ENCODE measurements at regions not wholly inside any gene's neighbourhood (a gene's known extent, or its start where the extent isn't known, plus 50 kb on each side); places are given as distances from the start of the nearest gene placed in this dataset.

DNA sequence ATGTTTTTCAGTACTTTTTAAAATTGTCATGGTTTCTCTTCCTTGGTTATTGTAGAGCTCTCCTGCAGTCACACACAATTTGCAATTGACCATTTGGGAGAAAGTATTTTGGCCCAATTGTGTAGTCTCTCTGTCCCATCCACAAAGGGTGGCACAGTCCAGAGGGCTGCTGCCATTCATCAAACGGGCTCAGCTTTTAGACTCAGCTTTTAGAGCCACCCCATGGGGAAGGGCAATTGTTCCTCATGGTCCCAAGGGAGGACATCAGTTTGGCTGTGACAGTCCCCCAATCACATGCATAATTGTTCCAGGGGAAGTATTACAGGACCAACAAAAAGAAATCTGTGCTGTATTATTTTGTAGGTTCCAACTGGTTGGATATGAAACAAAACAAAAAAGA is 207.6 kb downstream of the ZNF462 start:
- Mint-ChIP-seq H3K27me3 (ENCODE audit: low read depth in 2 of 2) (no peaks in the 10 kb centered on the region), H3K4me3 (no peak overlapping the region), H3K9me3 (no peaks in the 10 kb centered on the region), H3K4me1 (no peaks in the 10 kb centered on the region), H3K27ac (no peak overlapping the region), H3K36me3 (no peaks in the 10 kb centered on the region)
- Histone ChIP-seq H3K9me3 (ENCODE audit: control insufficient read depth, insufficient read depth, low read length) (no peaks in the 10 kb centered on the region), H3K36me3 (ENCODE audit: control insufficient read depth, insufficient read depth, low read length) (no peaks in the 10 kb centered on the region), H3K27me3 (ENCODE audit: control insufficient read depth, insufficient read depth, low read length) (no peaks in the 10 kb centered on the region), H3K27ac (ENCODE audit: low read length) (no peak overlapping the region), H3K4me1 (ENCODE audit: control insufficient read depth, insufficient read depth, low read length) (no peaks in the 10 kb centered on the region), H3K4me3 (ENCODE audit: low read length) (no peak overlapping the region)
- ATAC-seq (no peak), DNase-seq (no peak)
- no peak for TF ChIP-seq CTCF (IDR thresholded peaks at IDR 0.05)
- 63% methylated on average over 1 of the region's 1 CpG for whole genome bisulfite sequencing (ENCODE audit: insufficient coverage)
- intact Hi-C loops (cut with micrococcal nuclease) = no loop called here

GRCh38 chr9:107078061-107078460 is 205.0 kb upstream of the RAD23B start:
- WGBS (ENCODE audit: insufficient coverage) = 100% methylated on average over 1 of the region's 1 CpG
- ATAC-seq (peak in 1 of 3 donors; percentile 14), DNase-seq (no peak)
- H3K4me3 Mint-ChIP-seq = no peak overlapping the region
- H3K27ac ChIP-seq (ENCODE audit: low read length) = no peak overlapping the region
- intact Hi-C loops (cut with micrococcal nuclease) = no loop called here
- no peaks in the 10 kb centered on the region for H3K36me3 Mint-ChIP-seq
- H3K4me3 ChIP-seq (ENCODE audit: low read length) = no peak overlapping the region
- H3K36me3 ChIP-seq (ENCODE audit: control insufficient read depth, insufficient read depth, low read length) = no peaks in the 10 kb centered on the region
- no peak overlapping the region for H3K27ac Mint-ChIP-seq
- H3K9me3 ChIP-seq (ENCODE audit: control insufficient read depth, insufficient read depth, low read length) = no peaks in the 10 kb centered on the region
- no peaks in the 10 kb centered on the region for H3K4me1 ChIP-seq (ENCODE audit: control insufficient read depth, insufficient read depth, low read length)
- no peaks in the 10 kb centered on the region for H3K4me1 Mint-ChIP-seq
- no peaks in the 10 kb centered on the region for H3K27me3 ChIP-seq (ENCODE audit: control insufficient read depth, insufficient read depth, low read length)
- no peaks in the 10 kb centered on the region for H3K9me3 Mint-ChIP-seq
- no peak for TF ChIP-seq CTCF (IDR thresholded peaks at IDR 0.05)
- H3K27me3 Mint-ChIP-seq (ENCODE audit: low read depth in 2 of 2) = peaks cover 8 to 13% of the 10 kb centered on the region in 2 donors

GRCh38 chr9:107079589-107079988 is 203.5 kb upstream of the RAD23B start:
- DNase-seq (no peak), ATAC-seq (no peak)
- Histone ChIP-seq H3K9me3 (ENCODE audit: control insufficient read depth, insufficient read depth, low read length) (no peaks in the 10 kb centered on the region), H3K4me1 (ENCODE audit: control insufficient read depth, insufficient read depth, low read length) (no peaks in the 10 kb centered on the region), H3K27ac (ENCODE audit: low read length) (no peak overlapping the region), H3K4me3 (ENCODE audit: low read length) (no peak overlapping the region), H3K36me3 (ENCODE audit: control insufficient read depth, insufficient read depth, low read length) (no peaks in the 10 kb centered on the region), H3K27me3 (ENCODE audit: control insufficient read depth, insufficient read depth, low read length) (no peaks in the 10 kb centered on the region)
- WGBS (ENCODE audit: insufficient coverage) = 95% methylated on average over 1 of the region's 1 CpG
- intact Hi-C loops (cut with micrococcal nuclease) = no loop called here
- no peaks in the 10 kb centered on the region for H3K4me1 Mint-ChIP-seq
- peaks cover 8 to 13% of the 10 kb centered on the region in 2 donors for H3K27me3 Mint-ChIP-seq (ENCODE audit: low read depth in 2 of 2)
- H3K4me3 Mint-ChIP-seq = no peak overlapping the region
- no peak overlapping the region for H3K27ac Mint-ChIP-seq
- H3K9me3 Mint-ChIP-seq = no peaks in the 10 kb centered on the region
- TF ChIP-seq CTCF (IDR thresholded peaks at IDR 0.05) = no peak
- no peaks in the 10 kb centered on the region for H3K36me3 Mint-ChIP-seq

- ATAC-seq (no peak), DNase-seq (no peak)
- no peak overlapping the region for H3K27ac ChIP-seq (ENCODE audit: low read length)
- Mint-ChIP-seq H3K27me3 (ENCODE audit: low read depth in 2 of 2) (peaks cover 8 to 13% of the 10 kb centered on the region in 2 donors), H3K4me1 (no peaks in the 10 kb centered on the region), H3K4me3 (no peak overlapping the region), H3K27ac (no peak overlapping the region), H3K36me3 (no peaks in the 10 kb centered on the region), H3K9me3 (no peaks in the 10 kb centered on the region)
- no peaks in the 10 kb centered on the region for H3K9me3 ChIP-seq (ENCODE audit: control insufficient read depth, insufficient read depth, low read length)
- H3K27me3 ChIP-seq (ENCODE audit: control insufficient read depth, insufficient read depth, low read length) = no peaks in the 10 kb centered on the region
- TF ChIP-seq CTCF (IDR thresholded peaks at IDR 0.05) = no peak
- H3K4me1 ChIP-seq (ENCODE audit: control insufficient read depth, insufficient read depth, low read length) = no peaks in the 10 kb centered on the region
- whole genome bisulfite sequencing (ENCODE audit: insufficient coverage) = 92% methylated on average over 3 of the region's 3 CpGs
- H3K4me3 ChIP-seq (ENCODE audit: low read length) = no peak overlapping the region
- no peaks in the 10 kb centered on the region for H3K36me3 ChIP-seq (ENCODE audit: control insufficient read depth, insufficient read depth, low read length)
- intact Hi-C loops (cut with micrococcal nuclease) = no loop called here
These were observed 202.9 kb upstream of the RAD23B start for GRCh38 chr9:107080130-107080529.
